ENCODE measurements at regions not wholly inside any gene's neighbourhood (a gene's known extent, or its start where the extent isn't known, plus 50 kb on each side); places are given as distances from the start of the nearest gene placed in this dataset.

DNA sequence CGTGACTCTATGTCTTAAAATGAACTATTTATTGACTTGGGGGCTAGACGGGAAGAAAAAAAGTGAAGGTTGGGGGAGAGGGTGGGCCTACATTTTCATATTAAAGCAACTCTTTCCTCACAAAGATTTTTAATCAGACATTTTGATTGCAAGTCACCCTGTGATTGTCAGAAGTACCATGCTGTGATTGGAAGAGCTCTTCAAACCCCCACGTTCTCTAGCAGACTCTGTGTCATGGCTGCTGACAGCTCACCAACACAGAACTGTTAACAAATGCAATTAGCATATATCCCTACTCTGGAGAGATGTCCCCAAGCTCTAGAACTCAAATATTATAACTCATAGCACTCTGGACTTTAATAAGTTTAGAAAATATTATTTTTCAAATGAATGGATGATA is 428.4 kb upstream of the DCC start:
- H3K4me1 ChIP-seq (ENCODE audit: insufficient read depth, low read length): no peaks in the 10 kb centered on the region
- H3K27ac ChIP-seq (ENCODE audit: low read depth, low read length): no peak overlapping the region
- POLR2A ChIA-PET: no interaction called here
- H3K27me3 ChIP-seq (ENCODE audit: insufficient read depth, low read length, poor library complexity, severe bottlenecking): no peaks in the 10 kb centered on the region
- no peak overlapping the region for H3K4me3 ChIP-seq (ENCODE audit: low read length)
- H3K36me3 Mint-ChIP-seq: no peaks in the 10 kb centered on the region
- H3K9me3 ChIP-seq (ENCODE audit: low read length): no peaks in the 10 kb centered on the region
- CTCF ChIA-PET: no interaction called here
- H3K27ac Mint-ChIP-seq: no peak overlapping the region
- H3K36me3 ChIP-seq (ENCODE audit: insufficient read depth, low read length): no peaks in the 10 kb centered on the region
- no peak overlapping the region for H3K4me3 Mint-ChIP-seq
- no peak for DNase-seq
- no peaks in the 10 kb centered on the region for H3K4me1 Mint-ChIP-seq
- no peaks in the 10 kb centered on the region for H3K27me3 Mint-ChIP-seq
- peaks cover 0 to 6% (median 0%) of the 10 kb centered on the region in 5 donors for H3K9me3 Mint-ChIP-seq

GRCh38 chr18:51912381-51912780 is 427.6 kb upstream of the DCC start:
- H3K27ac Mint-ChIP-seq: no peak overlapping the region
- DNase-seq: no peak
- H3K36me3 Mint-ChIP-seq: no peaks in the 10 kb centered on the region
- H3K4me3 Mint-ChIP-seq: no peak overlapping the region
- POLR2A ChIA-PET: no interaction called here
- H3K27me3 ChIP-seq (ENCODE audit: insufficient read depth, low read length, poor library complexity, severe bottlenecking): no peaks in the 10 kb centered on the region
- no peaks in the 10 kb centered on the region for H3K4me1 ChIP-seq (ENCODE audit: insufficient read depth, low read length)
- no peak overlapping the region for H3K4me3 ChIP-seq (ENCODE audit: low read length)
- H3K9me3 ChIP-seq (ENCODE audit: low read length): no peaks in the 10 kb centered on the region
- no peaks in the 10 kb centered on the region for H3K4me1 Mint-ChIP-seq
- H3K9me3 Mint-ChIP-seq: no peaks in the 10 kb centered on the region
- H3K36me3 ChIP-seq (ENCODE audit: insufficient read depth, low read length): no peaks in the 10 kb centered on the region
- no peak overlapping the region for H3K27ac ChIP-seq (ENCODE audit: low read depth, low read length)
- CTCF ChIA-PET: no interaction called here
- no peaks in the 10 kb centered on the region for H3K27me3 Mint-ChIP-seq

GRCh38 chr18:51915176-51915575 is 424.8 kb upstream of the DCC start:
- CTCF ChIA-PET: no interaction called here

DNA sequence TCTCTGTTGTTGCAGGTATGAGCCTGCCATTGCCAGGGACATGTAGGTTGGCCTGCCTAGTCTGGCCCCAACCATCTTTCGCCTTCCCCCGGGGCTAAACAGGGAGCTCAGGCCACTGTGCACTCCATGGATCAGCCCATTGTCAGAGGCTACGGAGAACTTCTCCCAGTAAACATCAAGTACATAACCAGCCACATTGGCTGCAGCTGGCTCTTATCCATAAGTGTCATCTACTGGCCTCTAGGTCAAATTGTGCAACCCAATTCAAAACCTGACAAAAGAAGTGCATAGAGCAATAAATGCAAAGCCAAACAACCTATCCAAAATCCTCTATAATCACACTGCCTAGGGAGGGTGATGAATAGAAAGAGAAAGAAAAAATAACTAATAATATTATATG is 418.1 kb upstream of the DCC start:
- ChIA-PET POLR2A (no interaction called here), CTCF (no interaction called here)
- no peak overlapping the region for H3K27ac ChIP-seq (ENCODE audit: low read depth, low read length)
- H3K36me3 ChIP-seq (ENCODE audit: insufficient read depth, low read length): no peaks in the 10 kb centered on the region
- H3K9me3 ChIP-seq (ENCODE audit: low read length): peaks cover 3% of the 10 kb centered on the region
- Mint-ChIP-seq H3K4me3 (no peak overlapping the region), H3K27me3 (no peaks in the 10 kb centered on the region), H3K4me1 (no peaks in the 10 kb centered on the region), H3K9me3 (peaks cover 0 to 10% (median 7%) of the 10 kb centered on the region in 5 donors), H3K36me3 (no peaks in the 10 kb centered on the region), H3K27ac (no peak overlapping the region)
- no peaks in the 10 kb centered on the region for H3K4me1 ChIP-seq (ENCODE audit: insufficient read depth, low read length)
- H3K4me3 ChIP-seq (ENCODE audit: low read length): no peak overlapping the region
- H3K27me3 ChIP-seq (ENCODE audit: insufficient read depth, low read length, poor library complexity, severe bottlenecking): no peaks in the 10 kb centered on the region
- DNase-seq: no peak

More at GRCh38 chr18:51915176-51915575, 424.8 kb upstream of the DCC start:
- DNase-seq: no peak
- H3K36me3 Mint-ChIP-seq: no peaks in the 10 kb centered on the region
- Histone ChIP-seq H3K9me3 (ENCODE audit: low read length) (no peaks in the 10 kb centered on the region), H3K36me3 (ENCODE audit: insufficient read depth, low read length) (no peaks in the 10 kb centered on the region), H3K27ac (ENCODE audit: low read depth, low read length) (no peak overlapping the region), H3K27me3 (ENCODE audit: insufficient read depth, low read length, poor library complexity, severe bottlenecking) (no peaks in the 10 kb centered on the region), H3K4me1 (ENCODE audit: insufficient read depth, low read length) (no peaks in the 10 kb centered on the region), H3K4me3 (ENCODE audit: low read length) (no peak overlapping the region)
- no peak overlapping the region for H3K4me3 Mint-ChIP-seq
- POLR2A ChIA-PET: no interaction called here
- no peaks in the 10 kb centered on the region for H3K4me1 Mint-ChIP-seq
- H3K27me3 Mint-ChIP-seq: no peaks in the 10 kb centered on the region
- peaks cover 0 to 1% (median 0%) of the 10 kb centered on the region in 5 donors for H3K9me3 Mint-ChIP-seq
- no peak overlapping the region for H3K27ac Mint-ChIP-seq

DNA sequence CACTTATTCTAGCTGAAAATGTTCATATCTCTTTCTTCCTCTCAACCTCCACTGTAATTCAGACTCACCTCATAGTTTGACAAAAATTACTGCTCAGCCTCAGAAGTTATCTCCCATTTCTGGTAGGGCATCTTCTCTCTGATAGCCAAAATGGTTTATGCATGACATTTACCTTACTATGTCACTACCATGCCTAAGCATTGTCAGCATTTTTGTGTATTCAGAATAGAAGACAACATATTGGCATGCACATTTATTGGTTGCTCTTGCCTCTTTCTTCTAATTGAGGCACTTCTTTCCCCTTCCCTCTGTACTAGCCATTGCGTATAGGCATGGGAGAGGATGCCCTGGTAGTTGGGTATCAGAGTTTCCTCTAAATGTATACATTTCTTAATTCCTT is 406.1 kb upstream of the DCC start:
- no peak for DNase-seq
- POLR2A ChIA-PET: no interaction called here
- CTCF ChIA-PET: no interaction called here
- Mint-ChIP-seq H3K27ac (no peak overlapping the region), H3K9me3 (peaks cover 4 to 11% (median 6%) of the 10 kb centered on the region in 5 donors), H3K36me3 (no peaks in the 10 kb centered on the region), H3K4me3 (no peak overlapping the region), H3K27me3 (peaks cover 0 to 1% of the 10 kb centered on the region in 2 donors), H3K4me1 (no peaks in the 10 kb centered on the region)
- Histone ChIP-seq H3K27ac (ENCODE audit: low read depth, low read length) (no peak overlapping the region), H3K27me3 (ENCODE audit: insufficient read depth, low read length, poor library complexity, severe bottlenecking) (no peaks in the 10 kb centered on the region), H3K9me3 (ENCODE audit: low read length) (no peaks in the 10 kb centered on the region), H3K36me3 (ENCODE audit: insufficient read depth, low read length) (no peaks in the 10 kb centered on the region), H3K4me3 (ENCODE audit: low read length) (no peak overlapping the region), H3K4me1 (ENCODE audit: insufficient read depth, low read length) (no peaks in the 10 kb centered on the region)

GRCh38 chr18:51936115-51936514 is 403.9 kb upstream of the DCC start:
- no peaks in the 10 kb centered on the region for H3K27me3 Mint-ChIP-seq
- H3K4me3 ChIP-seq (ENCODE audit: low read length): no peak overlapping the region
- no peak overlapping the region for H3K27ac ChIP-seq (ENCODE audit: low read depth, low read length)
- H3K27me3 ChIP-seq (ENCODE audit: insufficient read depth, low read length, poor library complexity, severe bottlenecking): no peaks in the 10 kb centered on the region
- CTCF ChIA-PET: no interaction called here
- no peak for DNase-seq
- H3K9me3 ChIP-seq (ENCODE audit: low read length): no peaks in the 10 kb centered on the region
- H3K9me3 Mint-ChIP-seq: peaks cover 0 to 6% (median 0%) of the 10 kb centered on the region in 5 donors
- no peaks in the 10 kb centered on the region for H3K36me3 Mint-ChIP-seq
- H3K4me1 ChIP-seq (ENCODE audit: insufficient read depth, low read length): no peaks in the 10 kb centered on the region
- no peak overlapping the region for H3K27ac Mint-ChIP-seq
- H3K36me3 ChIP-seq (ENCODE audit: insufficient read depth, low read length): no peaks in the 10 kb centered on the region
- POLR2A ChIA-PET: no interaction called here
- H3K4me1 Mint-ChIP-seq: no peaks in the 10 kb centered on the region
- H3K4me3 Mint-ChIP-seq: no peak overlapping the region

GRCh38 chr18:51941999-51942398 is 398.0 kb upstream of the DCC start:
- CTCF ChIA-PET: no interaction called here
- DNase-seq: no peak
- no peaks in the 10 kb centered on the region for H3K27me3 ChIP-seq (ENCODE audit: insufficient read depth, low read length, poor library complexity, severe bottlenecking)
- Mint-ChIP-seq H3K27me3 (peaks cover 0 to 2% of the 10 kb centered on the region in 2 donors), H3K4me3 (no peak overlapping the region), H3K27ac (no peak overlapping the region), H3K4me1 (no peaks in the 10 kb centered on the region), H3K36me3 (no peaks in the 10 kb centered on the region), H3K9me3 (peaks cover 0 to 3% (median 0%) of the 10 kb centered on the region in 5 donors)
- H3K36me3 ChIP-seq (ENCODE audit: insufficient read depth, low read length): no peaks in the 10 kb centered on the region
- no peaks in the 10 kb centered on the region for H3K4me1 ChIP-seq (ENCODE audit: insufficient read depth, low read length)
- H3K4me3 ChIP-seq (ENCODE audit: low read length): no peak overlapping the region
- H3K27ac ChIP-seq (ENCODE audit: low read depth, low read length): no peak overlapping the region
- POLR2A ChIA-PET: no interaction called here
- H3K9me3 ChIP-seq (ENCODE audit: low read length): no peaks in the 10 kb centered on the region

GRCh38 chr18:51943281-51943680 is 396.7 kb upstream of the DCC start:
- H3K9me3 Mint-ChIP-seq: peaks cover 0 to 2% (median 0%) of the 10 kb centered on the region in 5 donors
- Histone ChIP-seq H3K9me3 (ENCODE audit: low read length) (no peaks in the 10 kb centered on the region), H3K4me3 (ENCODE audit: low read length) (no peak overlapping the region), H3K4me1 (ENCODE audit: insufficient read depth, low read length) (no peaks in the 10 kb centered on the region), H3K27me3 (ENCODE audit: insufficient read depth, low read length, poor library complexity, severe bottlenecking) (no peaks in the 10 kb centered on the region), H3K27ac (ENCODE audit: low read depth, low read length) (no peak overlapping the region), H3K36me3 (ENCODE audit: insufficient read depth, low read length) (no peaks in the 10 kb centered on the region)
- CTCF ChIA-PET: no interaction called here
- H3K4me3 Mint-ChIP-seq: no peak overlapping the region
- POLR2A ChIA-PET: no interaction called here
- H3K36me3 Mint-ChIP-seq: no peaks in the 10 kb centered on the region
- no peak for DNase-seq
- peaks cover 0 to 2% of the 10 kb centered on the region in 2 donors for H3K27me3 Mint-ChIP-seq
- no peak overlapping the region for H3K27ac Mint-ChIP-seq
- H3K4me1 Mint-ChIP-seq: no peaks in the 10 kb centered on the region

- Histone ChIP-seq H3K4me1 (ENCODE audit: insufficient read depth, low read length) (no peaks in the 10 kb centered on the region), H3K9me3 (ENCODE audit: low read length) (no peaks in the 10 kb centered on the region), H3K27ac (ENCODE audit: low read depth, low read length) (no peak overlapping the region), H3K4me3 (ENCODE audit: low read length) (no peak overlapping the region), H3K36me3 (ENCODE audit: insufficient read depth, low read length) (no peaks in the 10 kb centered on the region), H3K27me3 (ENCODE audit: insufficient read depth, low read length, poor library complexity, severe bottlenecking) (no peaks in the 10 kb centered on the region)
- no peaks in the 10 kb centered on the region for H3K4me1 Mint-ChIP-seq
- H3K27ac Mint-ChIP-seq: no peak overlapping the region
- H3K4me3 Mint-ChIP-seq: no peak overlapping the region
- CTCF ChIA-PET: no interaction called here
- DNase-seq: no peak
- POLR2A ChIA-PET: no interaction called here
- H3K9me3 Mint-ChIP-seq: peaks cover 0 to 8% (median 0%) of the 10 kb centered on the region in 5 donors
- peaks cover 0 to 6% of the 10 kb centered on the region in 2 donors for H3K27me3 Mint-ChIP-seq
- no peaks in the 10 kb centered on the region for H3K36me3 Mint-ChIP-seq
Observed at GRCh38 chr18:51946946-51947345, 393.1 kb upstream of the DCC start.
